Medulla oblongata (tissue), 1 donor: ENCODE measurements at regions not wholly inside any gene's neighbourhood (a gene's known extent, or its start where the extent isn't known, plus 50 kb on each side); places are given as distances from the start of the nearest gene placed in this dataset.

Experiments used
- DNase-seq: peaks from one replicate; pipeline ENCODE4 v3.0.0-alpha.2; 2015; ENCODE audit errors: extremely low spot score

GRCh38 chr5:116389601-116390000 lies 185.0 kb downstream of the SEMA6A start:
- no peak for DNase-seq

- no peak for DNase-seq
These were observed 185.9 kb downstream of the SEMA6A start for GRCh38 chr5:116388564-116389258.

- no peak for DNase-seq
These were observed 186.9 kb downstream of the SEMA6A start for GRCh38 chr5:116387738-116388137.

- no peak for DNase-seq
These were observed 188.0 kb downstream of the SEMA6A start for GRCh38 chr5:116386633-116387032.

GRCh38 chr5:116382874-116383266 lies 191.8 kb downstream of the SEMA6A start:
- DNase-seq = no peak

GRCh38 chr5:116382032-116382873 lies 192.4 kb downstream of the SEMA6A start:
- DNase-seq = no peak

GRCh38 chr5:116381201-116381600 lies 193.4 kb downstream of the SEMA6A start:
- no peak for DNase-seq

GRCh38 chr5:116380621-116381020 lies 194.0 kb downstream of the SEMA6A start:
- DNase-seq = no peak

- DNase-seq = no peak
These were observed 195.3 kb downstream of the SEMA6A start for GRCh38 chr5:116379306-116379705.

GRCh38 chr5:116378777-116379121 lies 195.9 kb downstream of the SEMA6A start:
- no peak for DNase-seq

- no peak for DNase-seq
These were observed 196.4 kb downstream of the SEMA6A start for GRCh38 chr5:116378007-116378776.

- no peak for DNase-seq
These were observed 197.2 kb downstream of the SEMA6A start for GRCh38 chr5:116377276-116378006.

- no peak for DNase-seq
These were observed 198.7 kb downstream of the SEMA6A start for GRCh38 chr5:116375926-116376325.

- DNase-seq = no peak
These were observed 200.2 kb downstream of the SEMA6A start for GRCh38 chr5:116374434-116374852.

GRCh38 chr5:116372931-116373597 lies 201.6 kb downstream of the SEMA6A start:
- DNase-seq = no peak

GRCh38 chr5:116371935-116372334 lies 202.7 kb downstream of the SEMA6A start:
- DNase-seq = no peak

GRCh38 chr5:116371431-116371830 lies 203.2 kb downstream of the SEMA6A start:
- DNase-seq = no peak

- DNase-seq = no peak
These were observed 203.7 kb downstream of the SEMA6A start for GRCh38 chr5:116370886-116371285.

GRCh38 chr5:116370149-116370548 lies 204.5 kb downstream of the SEMA6A start:
- no peak for DNase-seq

- DNase-seq = no peak
These were observed 209.6 kb downstream of the SEMA6A start for GRCh38 chr5:116365006-116365496.

- no peak for DNase-seq
These were observed 210.8 kb downstream of the SEMA6A start for GRCh38 chr5:116363780-116364179.
